MM.1S (cell line): ENCODE measurements at regions not wholly inside any gene's neighbourhood (a gene's known extent, or its start where the extent isn't known, plus 50 kb on each side); places are given as distances from the start of the nearest gene placed in this dataset.

Experiments used
- DNase-seq: peaks from one replicate; pipeline ENCODE4 v3.0.0-alpha.2; 2015
- H2AFZ ChIP-seq: fragments of 300-600 bp; sonication (generic); 2 replicates; pipeline ENCODE4 v1.6.0; 2016; ENCODE audit warnings: antibody characterized with exemption, low read length
- H3F3A ChIP-seq: fragments of 300-600 bp; sonication (generic); 2 replicates; pipeline ENCODE4 v1.6.1; 2016; ENCODE audit warnings: mild to moderate bottlenecking, antibody characterized with exemption, low read length, moderate library complexity, mixed read lengths; ENCODE audit not compliant: insufficient read depth
- H3K27ac ChIP-seq: fragments of 300-600 bp; sonication (generic); 2 replicates; pipeline ENCODE4 v1.5.1; 2016; ENCODE audit warnings: mild to moderate bottlenecking, low read length
- H3K27me3 ChIP-seq: fragments of 300-600 bp; sonication (generic); replicated peaks from 2 replicates; pipeline ENCODE4 v1.6.0; 2016; ENCODE audit warnings: low read length; ENCODE audit not compliant: insufficient read depth
- H3K36me3 ChIP-seq: fragments of 300-600 bp; sonication (generic); replicated peaks from 2 replicates; pipeline ENCODE4 v1.6.1; 2016; ENCODE audit warnings: mild to moderate bottlenecking, low read length, mixed read lengths; ENCODE audit not compliant: insufficient read depth
- H3K4me1 ChIP-seq: fragments of 300-600 bp; sonication (generic); 2 replicates; pipeline ENCODE4 v1.6.1; 2016; ENCODE audit warnings: low read length, mixed read lengths
- H3K4me2 ChIP-seq: fragments of 300-600 bp; sonication (generic); 2 replicates; pipeline ENCODE4 v1.6.0; 2016; ENCODE audit warnings: low read depth, low read length
- H3K4me3 ChIP-seq: fragments of 300-600 bp; sonication (generic); 2 replicates; pipeline ENCODE4 v1.5.1; 2016; ENCODE audit warnings: low read length, mixed read lengths
- H3K79me2 ChIP-seq: fragments of 300-600 bp; sonication (generic); 2 replicates; pipeline ENCODE4 v1.6.1; 2016; ENCODE audit warnings: mixed run types, low read length, mixed read lengths
- H3K9ac ChIP-seq: fragments of 300-600 bp; sonication (generic); 2 replicates; pipeline ENCODE4 v1.6.1; 2016; ENCODE audit warnings: low read length, mixed read lengths
- H3K9me2 ChIP-seq: fragments of 300-600 bp; sonication (generic); replicated peaks from 2 replicates; pipeline ENCODE4 v1.6.1; 2016; ENCODE audit warnings: mild to moderate bottlenecking, low read length, mixed read lengths; ENCODE audit not compliant: insufficient read depth
- H3K9me3 ChIP-seq: fragments of 300-600 bp; sonication (generic); replicated peaks from 2 replicates; pipeline ENCODE4 v1.6.1; 2016; ENCODE audit warnings: mild to moderate bottlenecking, low read length, mixed read lengths; ENCODE audit not compliant: insufficient read depth
- H4K20me1 ChIP-seq: fragments of 300-600 bp; sonication (generic); 2 replicates; pipeline ENCODE4 v1.6.1; 2016; ENCODE audit warnings: mild to moderate bottlenecking, low read length, moderate library complexity, mixed read lengths; ENCODE audit not compliant: insufficient read depth
- EZH2 ChIP-seq: fragments of 300-600 bp; sonication (generic); optimal IDR thresholded peaks from 2 replicates; pipeline ENCODE3; 2017; ENCODE audit warnings: low read depth, mild to moderate bottlenecking, antibody characterized with exemption, low read length, mixed read lengths
- EZH2phosphoT487 ChIP-seq: fragments of 300-600 bp; sonication (generic); IDR thresholded peaks from 2 replicates; pipeline ENCODE4 v1.6.1; 2018; ENCODE audit warnings: antibody characterized with exemption, low read length
- TF ChIP-seq, protein P1 (sequence below): fragments of 300-600 bp; sonication (generic); IDR thresholded peaks from 2 replicates; pipeline ENCODE4 v1.5.1; 2016; ENCODE audit warnings: antibody characterized with exemption, low read length, mixed read lengths

DNA sequence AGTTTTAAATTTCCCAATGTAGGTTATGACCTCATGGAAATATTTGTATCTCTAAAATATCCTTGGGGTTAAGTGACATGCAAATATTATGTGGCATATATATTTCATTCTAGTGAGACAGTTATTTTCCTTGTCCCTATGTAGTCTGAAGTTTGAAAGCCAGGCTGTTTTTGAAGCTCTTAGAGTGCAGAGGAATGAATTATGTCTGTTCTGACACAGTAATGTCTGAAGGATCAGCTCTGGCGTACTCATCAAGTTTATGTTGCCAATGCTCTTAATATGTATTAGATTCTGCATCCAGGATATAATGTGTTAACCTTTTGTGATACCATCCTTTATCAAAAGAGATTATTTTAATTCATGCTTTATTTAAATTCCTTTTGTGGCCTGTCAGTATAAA lies 355.8 kb downstream of the PCDH7 start:
- Histone ChIP-seq H3K27ac (no peak overlapping the region), H4K20me1 (no peaks in the 10 kb centered on the region), H3K79me2 (no peaks in the 10 kb centered on the region), H3K4me1 (no peaks in the 10 kb centered on the region), H3K9me2 (no peaks in the 10 kb centered on the region), H3K9me3 (no peaks in the 10 kb centered on the region), H3F3A (no peaks in the 10 kb centered on the region), H3K4me2 (no peak overlapping the region), H3K36me3 (no peaks in the 10 kb centered on the region), H3K9ac (no peak overlapping the region), H3K27me3 (no peaks in the 10 kb centered on the region), H2AFZ (no peak overlapping the region), H3K4me3 (no peak overlapping the region)
- no peak for DNase-seq
- TF ChIP-seq EZH2phosphoT487 (no peak), EZH2 (no peak)
- TF ChIP-seq, protein P1, sequence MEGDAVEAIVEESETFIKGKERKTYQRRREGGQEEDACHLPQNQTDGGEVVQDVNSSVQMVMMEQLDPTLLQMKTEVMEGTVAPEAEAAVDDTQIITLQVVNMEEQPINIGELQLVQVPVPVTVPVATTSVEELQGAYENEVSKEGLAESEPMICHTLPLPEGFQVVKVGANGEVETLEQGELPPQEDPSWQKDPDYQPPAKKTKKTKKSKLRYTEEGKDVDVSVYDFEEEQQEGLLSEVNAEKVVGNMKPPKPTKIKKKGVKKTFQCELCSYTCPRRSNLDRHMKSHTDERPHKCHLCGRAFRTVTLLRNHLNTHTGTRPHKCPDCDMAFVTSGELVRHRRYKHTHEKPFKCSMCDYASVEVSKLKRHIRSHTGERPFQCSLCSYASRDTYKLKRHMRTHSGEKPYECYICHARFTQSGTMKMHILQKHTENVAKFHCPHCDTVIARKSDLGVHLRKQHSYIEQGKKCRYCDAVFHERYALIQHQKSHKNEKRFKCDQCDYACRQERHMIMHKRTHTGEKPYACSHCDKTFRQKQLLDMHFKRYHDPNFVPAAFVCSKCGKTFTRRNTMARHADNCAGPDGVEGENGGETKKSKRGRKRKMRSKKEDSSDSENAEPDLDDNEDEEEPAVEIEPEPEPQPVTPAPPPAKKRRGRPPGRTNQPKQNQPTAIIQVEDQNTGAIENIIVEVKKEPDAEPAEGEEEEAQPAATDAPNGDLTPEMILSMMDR = no peak

DNA sequence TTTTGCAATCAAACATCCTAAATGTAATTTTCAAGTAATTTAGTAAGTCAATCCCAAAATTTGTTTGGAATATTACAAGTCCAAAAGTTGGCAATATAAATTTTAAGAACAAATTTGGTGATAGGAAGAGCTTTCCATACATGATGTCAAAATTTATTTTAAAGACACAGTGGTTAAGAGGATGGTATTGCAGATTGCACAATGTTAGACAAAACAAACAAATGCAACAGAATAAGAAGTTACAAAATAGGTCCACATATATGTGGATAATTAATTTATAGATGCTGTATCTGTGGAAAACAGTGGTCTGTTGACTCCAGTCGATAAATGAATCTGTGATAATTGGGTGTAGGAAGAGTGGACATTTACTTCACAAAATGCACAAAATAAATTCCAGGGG lies 358.5 kb downstream of the PCDH7 start:
- no peaks in the 10 kb centered on the region for H4K20me1 ChIP-seq
- no peak overlapping the region for H3K27ac ChIP-seq
- H3K9ac ChIP-seq = no peak overlapping the region
- no peak for TF ChIP-seq EZH2
- TF ChIP-seq EZH2phosphoT487 = no peak
- TF ChIP-seq, protein P1 = no peak
- no peaks in the 10 kb centered on the region for H3F3A ChIP-seq
- no peak overlapping the region for H3K4me2 ChIP-seq
- no peaks in the 10 kb centered on the region for H3K9me2 ChIP-seq
- H3K9me3 ChIP-seq = no peaks in the 10 kb centered on the region
- no peaks in the 10 kb centered on the region for H3K79me2 ChIP-seq
- no peak for DNase-seq
- H2AFZ ChIP-seq = no peak overlapping the region
- H3K36me3 ChIP-seq = no peaks in the 10 kb centered on the region
- no peaks in the 10 kb centered on the region for H3K27me3 ChIP-seq
- H3K4me1 ChIP-seq = no peaks in the 10 kb centered on the region
- no peak overlapping the region for H3K4me3 ChIP-seq

DNA sequence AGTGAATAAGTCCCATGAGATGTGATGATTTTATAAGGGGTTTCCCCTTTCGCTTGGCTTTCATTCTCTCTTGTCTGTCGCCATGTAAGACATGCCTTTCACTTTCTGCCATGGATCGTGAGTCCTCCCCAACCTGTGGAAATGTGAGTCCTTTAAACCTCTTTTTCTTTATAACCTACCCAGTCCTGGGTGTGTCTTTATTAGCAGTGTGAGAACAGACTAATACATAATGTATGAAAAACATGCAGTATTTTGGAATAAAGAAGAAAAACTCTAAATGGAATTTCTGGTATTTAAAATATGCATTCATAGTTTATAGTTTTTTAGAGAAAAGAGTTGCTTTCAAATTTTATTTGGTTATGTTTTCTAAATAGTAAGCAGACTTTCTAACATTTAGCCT lies 360.7 kb downstream of the PCDH7 start:
- H3K36me3 ChIP-seq = no peaks in the 10 kb centered on the region
- H3K4me3 ChIP-seq = no peak overlapping the region
- no peak overlapping the region for H3K27ac ChIP-seq
- TF ChIP-seq EZH2phosphoT487 = no peak
- TF ChIP-seq, protein P1 = no peak
- no peak for TF ChIP-seq EZH2
- no peaks in the 10 kb centered on the region for H3K9me2 ChIP-seq
- H3K9ac ChIP-seq = no peak overlapping the region
- H3K4me1 ChIP-seq = no peaks in the 10 kb centered on the region
- no peak overlapping the region for H2AFZ ChIP-seq
- H3K79me2 ChIP-seq = no peaks in the 10 kb centered on the region
- no peaks in the 10 kb centered on the region for H3K27me3 ChIP-seq
- H3F3A ChIP-seq = no peaks in the 10 kb centered on the region
- H4K20me1 ChIP-seq = no peaks in the 10 kb centered on the region
- H3K9me3 ChIP-seq = no peaks in the 10 kb centered on the region
- no peak for DNase-seq
- H3K4me2 ChIP-seq = no peak overlapping the region
